ENCODE measurements at regions not wholly inside any gene's neighbourhood (a gene's known extent, or its start where the extent isn't known, plus 50 kb on each side); places are given as distances from the start of the nearest gene placed in this dataset.

DNA sequence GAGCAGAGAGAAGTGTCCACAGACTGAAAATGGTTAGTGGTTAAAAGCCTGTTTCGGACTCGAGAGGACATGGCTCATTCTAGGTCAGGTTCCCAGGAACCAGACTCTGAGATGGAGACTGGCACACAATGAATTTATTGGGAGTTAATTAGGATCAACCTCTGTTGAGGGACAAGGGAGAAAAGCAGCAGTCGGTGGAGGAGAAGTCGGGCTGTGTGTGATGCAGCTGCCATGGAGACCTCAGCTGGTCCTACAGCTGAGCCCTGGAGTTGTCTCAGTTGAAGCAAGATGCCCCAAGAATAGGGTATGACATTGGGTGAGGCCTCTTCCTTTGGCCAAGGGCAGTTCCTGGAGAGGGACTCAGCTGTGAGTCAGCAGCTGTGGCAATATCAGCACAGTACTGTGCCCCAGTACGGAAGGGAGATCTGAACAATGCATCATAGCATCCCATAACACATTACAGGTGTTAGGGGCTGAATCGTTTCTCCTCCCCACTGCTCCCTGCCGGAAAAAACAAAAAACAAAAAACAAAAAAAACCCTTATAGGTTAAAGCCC lies 105.4 kb downstream of the ABHD5 start:
- DNase-seq (no peak), ATAC-seq (ENCODE audit: insufficient read depth, low FRiP score) (no peak)
- H3K4me3 ChIP-seq, result no peak overlapping the region
- TF ChIP-seq, protein P1, sequence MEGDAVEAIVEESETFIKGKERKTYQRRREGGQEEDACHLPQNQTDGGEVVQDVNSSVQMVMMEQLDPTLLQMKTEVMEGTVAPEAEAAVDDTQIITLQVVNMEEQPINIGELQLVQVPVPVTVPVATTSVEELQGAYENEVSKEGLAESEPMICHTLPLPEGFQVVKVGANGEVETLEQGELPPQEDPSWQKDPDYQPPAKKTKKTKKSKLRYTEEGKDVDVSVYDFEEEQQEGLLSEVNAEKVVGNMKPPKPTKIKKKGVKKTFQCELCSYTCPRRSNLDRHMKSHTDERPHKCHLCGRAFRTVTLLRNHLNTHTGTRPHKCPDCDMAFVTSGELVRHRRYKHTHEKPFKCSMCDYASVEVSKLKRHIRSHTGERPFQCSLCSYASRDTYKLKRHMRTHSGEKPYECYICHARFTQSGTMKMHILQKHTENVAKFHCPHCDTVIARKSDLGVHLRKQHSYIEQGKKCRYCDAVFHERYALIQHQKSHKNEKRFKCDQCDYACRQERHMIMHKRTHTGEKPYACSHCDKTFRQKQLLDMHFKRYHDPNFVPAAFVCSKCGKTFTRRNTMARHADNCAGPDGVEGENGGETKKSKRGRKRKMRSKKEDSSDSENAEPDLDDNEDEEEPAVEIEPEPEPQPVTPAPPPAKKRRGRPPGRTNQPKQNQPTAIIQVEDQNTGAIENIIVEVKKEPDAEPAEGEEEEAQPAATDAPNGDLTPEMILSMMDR (IDR thresholded peaks at IDR 0.05; ENCODE audit: control extremely low read depth, extremely low read depth), result no peak
- no peak overlapping the region for H3K9ac ChIP-seq (ENCODE audit: insufficient read depth in 1 of 2, low read length in 2 of 2)
- 86 to 89% methylated on average over 7 of the region's 7 CpGs for WGBS, 2 donors
- H3K36me3 ChIP-seq (ENCODE audit: control insufficient read depth in 4 of 4, insufficient read depth in 4 of 4, low read length in 4 of 4), result no peaks in the 10 kb centered on the region
- H3K27me3 ChIP-seq (ENCODE audit: control insufficient read depth in 3 of 3, insufficient read depth in 3 of 3, low read length in 2 of 3), result peaks cover 0 to 2% (median 0%) of the 10 kb centered on the region in 3 donors
- H3K27ac ChIP-seq (ENCODE audit: low read depth in 1 of 2, low read length in 1 of 2), result no peak overlapping the region
- peaks cover 0 to 3% (median under 1%) of the 10 kb centered on the region in 4 donors for H3K9me3 ChIP-seq (ENCODE audit: control insufficient read depth in 4 of 4, insufficient read depth in 3 of 4, low read length in 3 of 4)
- no peaks in the 10 kb centered on the region for H3K4me1 ChIP-seq (ENCODE audit: control insufficient read depth in 5 of 5, insufficient read depth in 5 of 5, low read length in 5 of 5)

DNA sequence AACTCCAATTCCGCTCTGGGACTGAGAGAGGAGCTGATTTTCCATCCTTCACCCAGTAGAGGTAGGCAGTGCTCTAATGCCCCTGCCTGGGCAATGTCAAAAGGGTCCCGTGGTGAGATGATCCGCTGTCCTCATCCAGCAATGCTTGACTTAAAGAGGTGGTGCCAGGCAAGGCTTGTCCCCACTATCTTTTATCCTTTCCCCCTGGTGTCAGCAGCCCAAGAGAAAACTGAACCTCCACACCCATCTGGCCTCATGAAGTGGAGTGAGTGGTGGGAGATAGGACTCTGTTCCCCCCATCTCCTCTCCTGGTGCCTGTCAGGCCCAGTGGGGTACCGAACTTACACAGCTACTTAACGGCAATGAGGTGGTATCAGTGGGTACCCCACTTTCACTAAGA lies 107.1 kb downstream of the ABHD5 start:
- H3K4me3 ChIP-seq, result no peak overlapping the region
- H3K9me3 ChIP-seq (ENCODE audit: control insufficient read depth in 4 of 4, insufficient read depth in 3 of 4, low read length in 3 of 4), result peaks cover 0 to 3% (median under 1%) of the 10 kb centered on the region in 4 donors
- H3K27ac ChIP-seq (ENCODE audit: low read depth in 1 of 2, low read length in 1 of 2), result no peak overlapping the region
- DNase-seq (no peak), ATAC-seq (ENCODE audit: insufficient read depth, low FRiP score) (no peak)
- H3K27me3 ChIP-seq (ENCODE audit: control insufficient read depth in 3 of 3, insufficient read depth in 3 of 3, low read length in 2 of 3), result peaks cover 0 to 2% (median 0%) of the 10 kb centered on the region in 3 donors
- H3K36me3 ChIP-seq (ENCODE audit: control insufficient read depth in 4 of 4, insufficient read depth in 4 of 4, low read length in 4 of 4), result no peaks in the 10 kb centered on the region
- TF ChIP-seq, protein P1 (IDR thresholded peaks at IDR 0.05; ENCODE audit: control extremely low read depth, extremely low read depth), result no peak
- 90 to 95% methylated on average over 5 of the region's 5 CpGs for WGBS, 2 donors
- H3K4me1 ChIP-seq (ENCODE audit: control insufficient read depth in 5 of 5, insufficient read depth in 5 of 5, low read length in 5 of 5), result no peaks in the 10 kb centered on the region
- no peak overlapping the region for H3K9ac ChIP-seq (ENCODE audit: insufficient read depth in 1 of 2, low read length in 2 of 2)

DNA sequence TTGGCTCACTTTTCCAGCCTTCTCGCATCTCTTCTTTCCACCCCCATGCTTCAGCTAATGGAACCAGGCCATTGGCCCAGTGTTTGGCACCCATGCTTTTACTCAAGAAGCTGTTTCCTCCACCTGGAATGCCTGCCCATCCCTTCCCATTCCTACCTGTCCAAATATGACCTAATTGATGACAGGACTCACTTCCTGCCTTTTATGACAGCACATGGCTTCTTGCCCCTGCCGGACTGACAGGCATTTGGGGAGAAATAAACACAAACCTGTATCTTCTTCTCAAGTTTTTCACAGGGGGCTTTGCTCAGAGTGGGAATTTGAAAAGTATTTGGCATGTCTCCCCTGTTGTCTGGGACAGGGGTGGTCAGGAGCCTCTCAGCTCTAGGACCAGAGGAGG lies 120.1 kb downstream of the ABHD5 start:
- ATAC-seq (ENCODE audit: insufficient read depth, low FRiP score), result no peak
- H3K9ac ChIP-seq (ENCODE audit: insufficient read depth in 1 of 2, low read length in 2 of 2), result no peak overlapping the region
- no peak for DNase-seq
- H3K27ac ChIP-seq (ENCODE audit: low read depth in 1 of 2, low read length in 1 of 2), result no peak overlapping the region
- peaks cover 0 to 2% (median 0%) of the 10 kb centered on the region in 4 donors for H3K9me3 ChIP-seq (ENCODE audit: control insufficient read depth in 4 of 4, insufficient read depth in 3 of 4, low read length in 3 of 4)
- no peaks in the 10 kb centered on the region for H3K36me3 ChIP-seq (ENCODE audit: control insufficient read depth in 4 of 4, insufficient read depth in 4 of 4, low read length in 4 of 4)
- WGBS, 2 donors, result 82 to 87% methylated on average over 2 of the region's 2 CpGs
- no peak overlapping the region for H3K4me3 ChIP-seq
- H3K27me3 ChIP-seq (ENCODE audit: control insufficient read depth in 3 of 3, insufficient read depth in 3 of 3, low read length in 2 of 3), result no peaks in the 10 kb centered on the region
- H3K4me1 ChIP-seq (ENCODE audit: control insufficient read depth in 5 of 5, insufficient read depth in 5 of 5, low read length in 5 of 5), result peaks cover 0 to 2% (median 0%) of the 10 kb centered on the region in 5 donors
- TF ChIP-seq, protein P1 (IDR thresholded peaks at IDR 0.05; ENCODE audit: control extremely low read depth, extremely low read depth), result no peak

DNA sequence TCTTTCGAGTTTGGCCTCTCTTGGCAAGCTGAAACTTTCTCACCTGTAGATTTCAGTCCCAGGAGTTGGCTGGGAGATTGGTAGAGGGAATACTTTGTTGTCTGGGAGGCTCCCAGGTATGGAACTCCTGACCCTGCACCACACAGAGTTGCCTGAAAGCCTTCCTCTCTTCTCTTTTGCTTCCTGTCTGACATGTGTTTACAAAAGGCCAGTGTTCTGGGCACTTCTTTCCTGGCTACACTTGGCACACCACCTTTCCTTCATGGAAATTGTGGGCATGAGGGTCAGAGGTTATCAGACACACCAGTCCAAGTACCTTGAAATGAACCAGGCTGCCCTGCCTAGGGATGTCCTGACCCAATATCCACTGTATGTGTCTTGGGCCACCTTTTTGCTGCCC lies 123.7 kb downstream of the ABHD5 start:
- WGBS, 2 donors, result 66 to 80% methylated on average over 1 of the region's 1 CpG
- H3K9me3 ChIP-seq (ENCODE audit: control insufficient read depth in 4 of 4, insufficient read depth in 3 of 4, low read length in 3 of 4), result peaks cover 0 to 2% (median 0%) of the 10 kb centered on the region in 4 donors
- H3K27me3 ChIP-seq (ENCODE audit: control insufficient read depth in 3 of 3, insufficient read depth in 3 of 3, low read length in 2 of 3), result no peaks in the 10 kb centered on the region
- TF ChIP-seq, protein P1 (IDR thresholded peaks at IDR 0.05; ENCODE audit: control extremely low read depth, extremely low read depth), result no peak
- H3K27ac ChIP-seq (ENCODE audit: low read depth in 1 of 2, low read length in 1 of 2), result no peak overlapping the region
- DNase-seq, result no peak
- H3K36me3 ChIP-seq (ENCODE audit: control insufficient read depth in 4 of 4, insufficient read depth in 4 of 4, low read length in 4 of 4), result no peaks in the 10 kb centered on the region
- H3K4me3 ChIP-seq, result no peak overlapping the region
- H3K9ac ChIP-seq (ENCODE audit: insufficient read depth in 1 of 2, low read length in 2 of 2), result no peak overlapping the region
- ATAC-seq (ENCODE audit: insufficient read depth, low FRiP score), result no peak
- peaks cover 0 to 2% (median 0%) of the 10 kb centered on the region in 5 donors for H3K4me1 ChIP-seq (ENCODE audit: control insufficient read depth in 5 of 5, insufficient read depth in 5 of 5, low read length in 5 of 5)

Data from lung (tissue), 11 donors.